Dermis blood vessel endothelial cell (primary cell): ENCODE measurements at regions not wholly inside any gene's neighbourhood (a gene's known extent, or its start where the extent isn't known, plus 50 kb on each side); places are given as distances from the start of the nearest gene placed in this dataset.
"Not testable (repeated sequence)": the region's sequence is repeated elsewhere in the genome, so short reads cannot be mapped to it uniquely, and the experiment has no call there.

Source experiments
- DNase-seq: peaks from one replicate; pipeline ENCODE4 v3.0.0; 2010

DNA sequence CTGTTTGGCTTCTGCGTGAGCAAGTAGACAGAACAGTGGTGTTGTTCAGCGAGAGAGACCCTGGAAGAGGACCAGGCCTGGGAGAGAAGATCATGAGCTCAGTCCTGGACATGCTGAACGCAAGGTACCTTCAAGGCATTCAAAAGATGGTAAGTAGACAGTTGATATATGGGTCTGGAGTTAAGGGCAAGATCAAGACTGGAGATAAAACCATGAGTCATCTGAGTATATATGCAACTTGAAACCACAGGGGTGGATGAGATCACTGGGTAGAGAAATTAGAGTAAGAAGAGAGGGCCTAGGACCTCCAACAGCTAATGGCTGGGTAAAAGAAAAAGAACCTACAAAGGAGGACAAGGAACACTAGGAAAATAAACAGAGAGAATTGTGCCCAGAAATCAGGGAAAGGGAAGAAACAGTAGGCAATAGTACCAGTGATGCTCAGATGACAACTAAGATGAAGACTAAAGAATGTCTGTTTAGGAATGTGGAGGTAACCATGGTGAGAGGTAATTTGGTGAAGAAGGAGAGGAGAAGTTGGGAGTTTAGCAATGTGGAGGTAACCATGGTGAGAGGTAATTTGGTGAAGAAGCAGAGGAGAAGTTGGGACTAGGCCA, 343.2 kb upstream of the ADAMTS9 start:
- peak; percentile 26 for DNase-seq

DNA sequence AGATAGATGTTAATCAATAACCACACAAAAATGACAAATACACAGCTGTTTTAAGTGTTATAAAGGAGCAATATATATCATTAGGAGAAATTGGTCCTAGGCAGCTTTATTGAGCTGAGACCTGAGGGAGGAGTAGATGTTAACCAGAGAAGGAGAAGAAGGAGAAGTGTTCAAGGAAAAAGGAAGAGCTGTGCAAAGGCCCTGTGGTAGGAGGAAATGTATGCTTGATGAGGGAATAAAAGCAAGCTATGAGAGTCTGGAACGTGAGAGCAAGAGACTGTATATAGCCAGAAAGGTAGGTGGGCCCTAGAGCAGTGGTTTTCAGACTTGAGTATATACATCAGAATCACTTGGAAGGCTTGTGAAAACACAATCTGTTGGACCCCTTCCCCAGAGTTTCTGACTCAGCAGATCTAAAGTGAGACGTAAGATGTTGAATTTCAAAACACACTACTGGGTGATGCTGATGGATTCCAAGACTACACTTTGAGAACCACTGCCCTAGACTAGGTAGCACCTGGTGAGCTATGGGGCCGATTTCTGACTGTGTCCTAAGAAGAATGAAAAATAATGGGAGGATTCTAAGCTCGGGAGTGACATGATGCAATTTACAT, 342.3 kb upstream of the ADAMTS9 start:
- DNase-seq = no peak

DNA sequence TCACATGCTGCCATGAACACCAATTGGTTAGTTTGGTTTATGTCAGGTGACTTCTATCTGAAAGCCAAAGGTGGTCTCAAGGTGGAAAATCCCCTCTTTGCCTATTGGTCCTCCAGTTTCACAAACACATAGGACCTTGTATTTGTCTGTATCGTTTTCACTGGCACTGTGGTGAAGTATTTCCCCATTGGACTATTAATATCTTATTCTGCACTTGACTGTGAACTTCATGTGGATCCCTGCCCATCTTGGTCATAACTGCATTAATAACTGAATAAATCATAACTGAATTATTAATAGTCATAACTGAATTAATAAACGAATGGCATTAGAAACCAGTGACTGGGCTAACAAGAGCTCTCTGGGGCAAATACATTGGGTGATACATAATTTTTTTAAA, 341.3 kb upstream of the ADAMTS9 start:
- no peak for DNase-seq

DNA sequence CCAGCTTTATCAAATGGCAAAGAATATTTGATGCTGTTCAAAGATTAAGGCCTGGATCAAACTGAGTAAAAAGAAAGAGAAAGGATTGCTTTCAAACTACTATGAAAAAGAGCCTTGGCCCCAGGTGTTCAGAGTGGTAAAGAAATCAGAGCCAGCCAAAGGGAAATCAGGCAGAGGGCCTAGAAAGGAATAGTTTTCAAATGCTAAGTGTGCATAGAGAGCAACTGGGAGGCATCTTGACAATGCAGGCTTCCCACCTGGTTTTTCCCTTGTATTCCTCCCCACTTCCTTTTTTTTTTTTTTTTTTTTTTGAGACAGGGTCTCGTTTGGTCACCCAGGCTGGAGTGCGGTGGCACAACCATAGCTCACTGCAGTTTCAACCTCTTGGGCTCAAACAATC, 340.2 kb upstream of the ADAMTS9 start:
- DNase-seq = no peak

DNA sequence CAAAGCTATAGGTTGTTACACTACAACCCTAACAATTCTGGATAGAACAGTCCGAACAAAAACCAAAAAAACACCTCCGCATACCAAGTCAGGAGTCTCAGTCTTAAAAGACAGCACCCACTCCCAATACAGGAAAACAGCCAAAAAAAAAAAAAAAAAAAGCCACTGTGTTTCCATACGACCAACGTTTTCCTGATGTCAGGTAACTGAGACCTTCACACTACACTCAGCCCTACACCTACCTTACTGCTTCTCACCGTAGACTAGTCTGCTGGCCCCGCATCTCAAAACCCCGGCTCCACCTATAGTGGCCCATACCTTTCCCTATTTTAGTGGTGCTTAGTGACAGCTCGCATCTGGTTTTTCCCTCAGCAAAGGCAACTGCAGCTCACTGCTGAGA, 339.5 kb upstream of the ADAMTS9 start:
- no peak for DNase-seq

DNA sequence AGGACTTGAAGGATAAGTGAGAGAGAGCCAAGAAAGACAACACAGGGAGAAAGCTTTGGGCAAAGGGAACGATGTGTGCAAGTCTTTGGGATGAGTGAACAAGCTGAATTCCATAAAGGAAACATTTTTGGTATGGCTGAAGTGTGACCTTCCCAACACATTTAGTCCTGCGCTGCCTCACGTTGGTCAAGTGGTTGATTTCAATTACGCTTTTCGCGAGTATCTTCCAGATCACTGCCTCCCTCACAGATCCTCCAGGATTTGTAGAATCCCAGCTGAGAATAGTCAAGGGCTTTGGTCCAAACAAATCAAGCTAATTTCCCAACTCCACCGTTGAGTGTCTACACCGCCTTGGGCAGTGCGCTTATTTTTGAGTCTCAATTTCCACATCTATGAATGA, 338.4 kb upstream of the ADAMTS9 start:
- no peak for DNase-seq

DNA sequence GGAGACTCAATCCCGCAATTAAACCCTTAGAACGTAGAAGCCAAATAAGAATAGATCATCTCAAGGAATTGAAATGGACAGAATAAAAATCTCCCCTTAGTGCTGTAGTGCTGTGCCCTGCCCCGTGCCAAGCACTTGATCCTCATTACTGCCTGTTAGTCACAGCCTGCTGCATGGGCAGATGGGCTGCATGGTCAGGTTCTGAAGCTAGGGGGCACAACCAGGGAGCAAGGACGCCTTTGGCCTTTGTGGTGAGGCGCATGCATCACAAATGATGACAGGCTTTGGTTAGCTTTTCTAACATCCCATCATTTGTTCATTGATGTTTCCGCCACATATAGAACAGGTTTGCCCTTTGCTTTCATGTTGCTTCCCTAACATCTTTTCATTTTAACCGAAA, 336.3 kb upstream of the ADAMTS9 start:
- no peak for DNase-seq

DNA sequence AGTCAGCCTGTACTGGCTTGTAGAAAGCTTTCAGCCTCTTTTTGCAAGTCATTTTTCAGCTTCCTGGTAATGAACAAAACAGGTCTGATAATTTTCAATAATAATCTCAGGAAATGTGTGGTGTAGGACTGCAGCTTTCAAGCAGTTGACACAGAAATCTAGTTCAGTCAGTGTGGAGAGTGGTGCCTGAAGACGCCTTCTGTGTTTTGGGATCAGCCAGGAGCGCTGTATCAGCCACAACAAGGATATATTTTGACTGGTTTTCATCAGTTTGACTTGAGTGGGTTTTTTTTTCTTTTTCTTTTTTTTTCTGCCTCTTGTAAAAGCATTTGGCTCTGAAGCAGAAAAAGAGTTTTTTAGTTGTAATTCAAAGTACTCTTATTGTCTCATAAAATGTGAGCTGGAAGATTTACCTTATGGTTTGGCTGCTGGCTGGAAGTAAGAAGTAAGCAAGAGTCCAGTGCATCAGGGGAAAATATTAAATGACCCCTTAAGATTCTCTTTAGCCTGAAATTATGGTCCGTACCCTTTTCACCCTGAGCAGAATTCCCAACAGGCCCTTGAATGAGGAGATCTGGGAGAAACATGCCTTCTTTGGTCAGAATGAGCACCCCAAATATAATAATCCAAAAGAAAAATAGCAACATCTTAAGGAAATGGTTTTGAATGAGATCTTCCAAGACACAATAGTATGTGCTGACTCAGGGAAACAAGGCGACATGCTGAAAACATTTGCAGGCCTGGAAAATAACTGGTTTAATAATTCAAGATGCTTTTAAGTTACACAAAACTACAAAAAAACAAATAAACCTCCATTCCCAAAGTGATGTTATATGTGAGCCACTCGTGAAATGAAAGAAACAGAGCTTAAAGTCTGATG, 332.7 kb upstream of the ADAMTS9 start:
- peak; percentile 38 for DNase-seq

DNA sequence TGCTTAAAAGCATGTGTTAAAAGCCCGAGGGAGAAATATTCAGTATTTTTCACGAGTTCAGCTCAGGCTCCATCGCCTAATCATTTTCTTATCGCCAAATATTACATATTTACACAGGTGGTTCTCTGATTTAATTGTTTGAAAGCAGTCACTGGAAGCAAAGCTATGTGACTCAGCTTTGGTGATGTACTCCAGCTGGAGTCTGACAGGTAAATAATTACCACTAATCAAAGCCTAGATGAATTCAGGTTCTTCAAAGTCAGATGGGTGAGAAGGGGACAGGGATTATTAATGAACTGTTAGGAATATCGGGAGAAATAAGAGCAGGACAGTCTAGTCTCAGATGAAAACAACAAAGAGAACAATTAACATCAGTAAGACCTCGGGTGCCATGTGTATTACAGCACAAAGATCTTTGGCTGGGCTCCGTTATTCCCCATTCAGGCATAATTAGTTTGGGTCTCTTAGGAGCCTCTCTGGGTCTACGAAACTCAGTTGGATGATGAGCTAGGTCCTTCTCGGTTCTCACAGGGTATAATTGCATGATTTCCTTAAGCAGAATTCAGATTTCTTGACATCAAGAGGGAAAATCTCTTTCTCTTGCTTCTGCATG, 331.7 kb upstream of the ADAMTS9 start:
- DNase-seq = peak; percentile 37

DNA sequence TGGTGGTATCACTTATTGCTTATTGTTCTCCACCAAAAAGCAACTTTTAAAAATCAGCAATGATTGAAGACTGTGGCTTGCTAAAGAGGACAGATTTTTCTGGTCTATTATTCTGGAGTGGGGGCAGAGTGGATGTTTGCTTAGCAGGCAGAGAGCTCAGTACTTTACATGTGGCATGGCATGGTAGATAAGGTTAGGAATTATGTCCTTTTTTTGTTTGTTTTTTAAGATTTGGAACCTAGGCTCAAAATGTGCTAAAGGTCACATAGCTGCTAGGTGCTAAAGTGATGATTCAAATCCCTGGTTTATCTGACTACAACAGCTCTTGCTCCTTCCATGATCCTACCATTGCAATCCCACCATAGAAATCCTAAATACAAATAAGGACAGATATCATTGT, 331.0 kb upstream of the ADAMTS9 start:
- no peak for DNase-seq

DNA sequence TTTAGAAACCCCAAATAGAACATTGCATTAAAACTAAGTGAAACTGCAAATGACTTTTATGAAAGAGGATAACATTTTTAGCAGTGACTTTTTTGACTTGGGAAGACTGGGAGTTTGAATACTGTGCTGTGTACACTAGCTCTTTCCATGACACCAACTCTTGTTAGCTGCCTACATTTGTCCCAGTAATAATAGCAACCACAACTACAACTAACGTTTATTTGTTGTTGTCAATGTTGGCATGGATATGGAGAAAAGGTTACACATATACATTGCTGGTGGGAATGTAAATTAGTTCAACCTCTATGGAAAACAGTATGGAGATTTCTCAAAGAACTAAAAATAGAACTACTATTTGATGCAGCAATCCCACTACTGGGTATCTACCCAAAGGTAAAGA, 329.6 kb upstream of the ADAMTS9 start:
- no peak for DNase-seq

DNA sequence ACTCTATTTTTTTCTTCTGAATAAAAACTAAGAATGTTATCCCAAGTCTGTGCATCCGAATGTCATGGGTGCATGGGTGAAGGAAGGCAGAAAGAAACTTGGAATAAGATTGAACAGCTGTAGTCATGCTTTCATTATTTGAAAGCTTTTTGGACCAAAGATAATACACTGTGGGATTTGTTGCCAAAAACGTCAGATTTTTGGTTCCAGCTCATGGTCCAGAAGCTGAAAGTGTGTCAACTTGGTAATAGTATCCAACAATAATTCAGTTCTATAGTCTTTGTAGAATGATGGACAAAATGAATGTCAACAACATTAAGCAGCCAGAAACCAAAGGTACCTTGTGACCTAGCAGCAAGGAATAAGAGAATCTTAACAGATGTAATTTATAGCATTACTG, 327.9 kb upstream of the ADAMTS9 start:
- no peak for DNase-seq

DNA sequence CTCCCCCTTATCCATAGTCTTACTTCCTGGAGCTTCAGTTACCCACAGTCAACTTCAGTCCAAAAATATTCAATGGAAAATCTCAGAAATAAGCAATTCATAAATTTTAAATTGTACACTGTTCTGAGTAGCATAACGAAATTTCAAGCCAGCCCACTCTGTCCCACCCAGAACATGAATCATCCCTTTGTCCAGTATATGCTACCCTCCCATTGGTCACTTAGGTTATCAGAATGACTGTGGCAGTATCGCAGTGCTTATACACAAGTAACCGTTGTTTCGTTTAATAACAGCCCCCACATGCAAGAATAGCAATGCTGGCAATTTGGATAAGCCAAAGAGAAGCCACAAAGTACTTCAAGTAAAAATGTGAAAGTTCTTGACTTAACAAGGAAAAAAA, 325.3 kb upstream of the ADAMTS9 start:
- DNase-seq = no peak

DNA sequence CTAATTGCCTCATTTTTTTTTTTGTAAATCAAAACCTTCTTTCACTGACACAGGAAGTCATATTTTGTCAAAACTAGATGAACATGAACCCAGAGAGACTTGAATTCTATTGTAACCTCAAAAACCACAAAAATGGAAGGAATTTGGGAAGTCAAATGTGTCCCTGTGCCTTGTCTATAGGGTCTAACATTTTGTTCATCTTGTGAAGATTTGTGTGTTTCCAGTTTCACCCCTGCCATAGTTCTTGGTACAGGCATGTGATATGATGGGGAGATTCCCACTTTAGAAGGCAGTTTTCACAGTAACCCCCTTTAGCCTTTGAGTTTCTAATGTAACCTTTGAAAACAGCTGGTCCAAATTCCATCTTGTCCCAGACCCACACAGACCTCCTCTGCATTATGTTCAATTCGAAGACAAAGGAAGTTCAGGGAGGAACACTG, 318.5 kb upstream of the ADAMTS9 start:
- no peak for DNase-seq

DNA sequence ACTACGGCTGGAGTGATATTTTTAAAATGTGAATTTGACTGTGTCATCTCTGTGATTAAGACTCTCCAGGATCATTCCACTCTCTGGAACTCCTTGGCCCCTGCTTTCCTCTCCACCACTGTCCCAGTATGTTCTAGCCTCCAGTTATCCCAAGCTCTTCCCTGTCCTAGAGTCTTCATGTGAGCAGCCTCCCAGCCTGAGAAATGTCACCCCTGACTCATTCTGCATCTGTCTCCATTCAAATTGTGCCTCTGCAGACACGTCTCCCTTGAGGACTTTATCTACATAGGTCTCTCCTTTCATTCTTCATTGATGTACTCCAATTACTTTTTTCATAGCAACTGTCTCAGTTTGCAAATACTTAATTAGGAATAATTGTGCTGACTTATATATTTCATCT, 317.7 kb upstream of the ADAMTS9 start:
- no peak for DNase-seq

DNA sequence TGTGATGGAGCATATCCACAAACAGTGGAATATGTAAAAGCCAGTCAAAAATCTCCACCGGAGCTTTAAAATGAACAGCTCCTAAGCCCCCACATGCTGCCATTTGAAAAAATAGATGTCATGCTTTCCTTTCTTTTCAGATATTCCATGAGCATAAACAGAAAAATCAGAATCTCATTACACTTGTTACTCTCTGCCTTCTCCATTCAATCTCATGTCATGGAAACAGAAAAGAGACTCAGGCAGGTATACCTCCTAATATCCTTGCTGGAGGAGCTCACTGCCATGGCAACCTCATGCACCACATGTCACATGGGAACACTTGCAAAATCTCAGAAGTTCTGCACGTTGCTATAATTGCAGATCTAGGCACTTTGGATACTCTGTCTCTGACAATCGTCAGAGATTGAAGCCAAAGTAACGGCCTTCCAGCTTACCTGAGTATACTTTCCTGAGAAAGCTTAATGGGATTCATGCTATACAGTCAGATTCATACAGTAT, 317.0 kb upstream of the ADAMTS9 start:
- no peak for DNase-seq

DNA sequence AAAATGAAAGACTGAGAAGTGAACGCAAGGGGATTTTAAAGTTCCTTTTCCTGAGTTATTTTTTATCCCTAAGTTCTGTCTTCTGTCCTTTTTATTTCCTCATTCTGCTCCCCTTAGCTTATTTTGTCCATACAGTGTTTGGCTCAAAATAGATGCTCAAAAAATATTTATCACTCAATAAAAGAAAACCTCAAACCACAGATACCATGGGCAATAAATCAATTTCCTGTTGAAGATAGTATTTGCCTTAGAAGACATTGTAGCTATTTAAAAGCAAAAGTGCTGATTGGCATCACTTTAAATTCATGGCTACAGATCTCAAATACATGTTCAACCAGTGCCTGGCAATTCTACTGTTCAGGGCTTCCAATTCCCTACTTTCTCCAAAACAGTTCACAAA, 316.5 kb upstream of the ADAMTS9 start:
- DNase-seq = no peak

DNA sequence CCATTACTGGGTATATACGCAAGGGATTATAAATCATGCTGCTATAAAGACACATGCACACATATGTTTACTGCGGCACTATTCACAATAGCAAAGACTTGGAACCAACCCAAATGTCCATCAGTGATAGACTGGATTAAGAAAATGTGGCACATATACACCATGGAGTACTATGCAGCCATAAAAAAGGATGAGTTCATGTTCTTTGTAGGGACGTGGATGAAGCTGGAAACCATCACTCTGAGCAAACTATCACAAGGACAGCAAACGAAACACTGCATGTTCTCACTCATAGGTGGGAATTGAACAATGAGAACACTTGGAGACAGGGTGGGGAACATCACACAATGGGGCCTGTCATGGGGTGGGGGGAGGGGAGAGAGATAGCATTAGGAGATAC, 313.3 kb upstream of the ADAMTS9 start:
- DNase-seq = not testable (repeated sequence)

DNA sequence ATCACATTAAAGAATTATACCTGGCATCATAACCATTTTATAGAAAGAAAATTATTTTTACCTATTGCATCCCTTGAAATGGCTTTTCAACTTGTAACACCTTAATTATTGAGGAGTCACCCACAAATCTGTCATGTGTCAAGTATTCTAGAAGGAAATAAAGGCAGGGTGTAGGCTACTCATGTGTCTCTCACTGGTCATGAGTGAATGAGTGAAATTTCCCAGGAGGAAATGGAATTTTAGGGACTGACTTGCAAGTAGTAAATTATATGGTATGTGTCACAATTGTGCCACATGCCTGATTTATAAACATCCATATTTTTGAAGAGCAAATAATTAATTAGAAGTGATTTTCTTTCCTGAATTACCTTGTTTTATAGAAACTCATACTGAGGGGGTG, 310.5 kb upstream of the ADAMTS9 start:
- no peak for DNase-seq

DNA sequence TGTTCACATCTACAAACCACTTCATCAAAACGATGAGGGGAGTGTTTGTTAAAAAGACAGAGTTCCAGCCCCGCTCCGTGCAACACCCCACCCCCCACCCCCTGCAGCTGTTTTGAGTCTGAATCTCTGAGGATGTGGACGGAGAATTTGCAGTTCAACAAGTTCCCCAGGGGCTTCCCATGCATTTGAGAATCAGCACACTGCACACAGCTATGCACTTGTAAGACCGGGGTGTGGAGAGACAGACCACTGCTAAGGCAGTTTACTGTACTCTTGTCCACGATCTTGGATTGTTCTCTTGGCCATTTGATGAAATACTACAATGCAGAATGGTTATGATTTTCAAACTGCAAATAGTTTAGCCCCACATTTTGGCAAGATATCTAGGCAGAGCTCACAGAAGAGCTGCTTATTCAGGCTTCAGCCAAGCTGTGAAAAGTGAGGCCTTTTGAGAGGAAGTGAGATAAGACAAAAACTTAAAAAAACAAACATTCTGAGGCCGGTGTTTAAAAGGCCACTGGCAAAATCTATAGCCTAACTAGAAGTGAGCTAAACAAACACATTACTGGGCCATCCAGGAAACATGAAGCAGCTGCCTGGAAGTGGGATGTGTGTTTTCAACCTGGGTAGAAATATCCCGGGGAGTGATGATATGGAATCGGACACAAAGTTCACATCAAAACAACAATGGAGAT, 308.2 kb upstream of the ADAMTS9 start:
- peak; percentile 82 for DNase-seq

DNA sequence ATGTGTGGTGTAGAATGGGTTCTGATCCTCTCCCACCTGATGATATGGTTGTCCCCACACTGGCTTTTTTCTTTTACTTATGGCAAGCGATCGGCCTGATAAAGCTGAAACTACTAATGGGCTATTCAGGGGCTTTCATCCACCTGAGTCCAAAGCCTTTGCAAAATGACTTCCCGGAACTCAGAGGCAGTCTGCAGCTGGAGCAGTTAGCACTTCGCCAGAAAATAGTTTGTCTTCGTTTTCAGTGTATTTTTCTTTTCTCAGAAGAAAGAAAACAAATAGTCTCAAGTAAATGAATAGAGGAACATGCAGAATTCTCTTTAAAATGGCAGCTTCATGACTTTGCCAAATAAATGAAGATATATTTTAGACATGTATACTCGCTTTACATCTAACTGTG, 306.0 kb upstream of the ADAMTS9 start:
- DNase-seq = no peak

DNA sequence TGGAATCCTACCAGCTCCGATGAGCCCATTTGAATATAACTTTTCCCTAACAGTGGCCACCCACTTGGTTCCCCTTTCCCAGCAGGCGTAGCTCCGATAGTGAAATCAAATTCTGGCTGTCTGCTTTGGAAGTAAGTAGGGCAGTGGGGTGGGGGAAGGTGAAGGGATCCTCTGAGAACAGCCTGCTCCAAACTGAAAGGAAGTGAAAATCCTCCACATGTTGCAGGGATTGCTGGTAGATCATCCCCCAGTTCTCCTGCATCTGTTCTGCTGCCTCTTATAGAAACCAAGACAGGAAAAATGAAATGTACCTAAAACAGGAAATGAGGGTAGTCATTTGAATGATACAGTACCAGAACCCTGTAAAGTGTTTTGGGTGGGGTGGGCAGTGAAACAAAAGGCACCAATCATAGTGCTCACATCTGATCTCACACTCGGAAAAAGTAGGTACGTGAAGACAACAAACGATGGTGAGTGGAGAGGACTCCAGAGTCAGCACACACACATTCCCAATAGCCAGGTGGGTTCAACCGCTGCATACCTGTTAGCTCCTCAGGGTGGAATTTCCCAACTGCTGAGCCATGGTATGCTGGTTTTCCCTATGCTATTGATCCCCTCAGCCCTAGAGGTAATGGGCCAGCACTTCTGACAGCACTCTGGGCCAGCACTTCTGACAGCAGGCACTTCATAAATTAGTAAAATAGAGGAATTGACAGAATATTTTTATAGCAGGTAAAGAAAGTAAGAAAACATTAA, 304.9 kb upstream of the ADAMTS9 start:
- DNase-seq = peak; percentile 55
